ENCODE measurements at regions not wholly inside any gene's neighbourhood (a gene's known extent, or its start where the extent isn't known, plus 50 kb on each side); places are given as distances from the start of the nearest gene placed in this dataset.
A peak's percentile ranks its signal among the peaks of the same experiment; 100 is the strongest.

DNA sequence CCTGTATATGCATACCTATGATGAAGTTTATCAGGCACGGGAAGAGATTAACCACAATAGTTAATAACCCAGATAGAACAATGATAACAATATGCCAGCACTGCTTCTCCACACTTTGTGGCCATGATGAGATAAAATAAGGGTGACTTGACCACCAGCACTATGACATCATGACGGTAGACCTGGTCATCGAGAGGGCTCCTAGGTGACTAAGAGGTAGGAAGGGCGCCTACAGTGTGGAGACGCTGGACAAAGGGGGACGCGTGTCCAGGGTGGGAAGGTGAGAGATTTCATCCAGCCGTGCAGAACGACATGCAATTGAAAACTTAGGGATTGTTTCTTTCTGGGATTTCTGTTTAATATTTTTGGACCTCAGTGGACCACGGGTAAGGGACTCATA, 221.8 kb upstream of the RTL1 start:
- no peaks in the 10 kb centered on the region for H3K9me3 ChIP-seq (replicated peaks in 1 of 2; ENCODE audit: control insufficient read depth in 1 of 2, insufficient read depth in 1 of 2, low read length in 2 of 2)
- H3K9ac ChIP-seq (ENCODE audit: insufficient read depth, low read length, poor library complexity, severe bottlenecking): no peak overlapping the region
- no peaks in the 10 kb centered on the region for H4K20me1 ChIP-seq (ENCODE audit: insufficient read depth, low read length)
- H3K4me3 Mint-ChIP-seq: no peak overlapping the region
- TF ChIP-seq, protein P1, sequence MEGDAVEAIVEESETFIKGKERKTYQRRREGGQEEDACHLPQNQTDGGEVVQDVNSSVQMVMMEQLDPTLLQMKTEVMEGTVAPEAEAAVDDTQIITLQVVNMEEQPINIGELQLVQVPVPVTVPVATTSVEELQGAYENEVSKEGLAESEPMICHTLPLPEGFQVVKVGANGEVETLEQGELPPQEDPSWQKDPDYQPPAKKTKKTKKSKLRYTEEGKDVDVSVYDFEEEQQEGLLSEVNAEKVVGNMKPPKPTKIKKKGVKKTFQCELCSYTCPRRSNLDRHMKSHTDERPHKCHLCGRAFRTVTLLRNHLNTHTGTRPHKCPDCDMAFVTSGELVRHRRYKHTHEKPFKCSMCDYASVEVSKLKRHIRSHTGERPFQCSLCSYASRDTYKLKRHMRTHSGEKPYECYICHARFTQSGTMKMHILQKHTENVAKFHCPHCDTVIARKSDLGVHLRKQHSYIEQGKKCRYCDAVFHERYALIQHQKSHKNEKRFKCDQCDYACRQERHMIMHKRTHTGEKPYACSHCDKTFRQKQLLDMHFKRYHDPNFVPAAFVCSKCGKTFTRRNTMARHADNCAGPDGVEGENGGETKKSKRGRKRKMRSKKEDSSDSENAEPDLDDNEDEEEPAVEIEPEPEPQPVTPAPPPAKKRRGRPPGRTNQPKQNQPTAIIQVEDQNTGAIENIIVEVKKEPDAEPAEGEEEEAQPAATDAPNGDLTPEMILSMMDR (IDR thresholded peaks at IDR 0.05): no peak
- H3K27ac ChIP-seq (ENCODE audit: low read depth in 1 of 2, low read length in 2 of 2): no peak overlapping the region
- H3K4me1 ChIP-seq (ENCODE audit: control insufficient read depth in 1 of 2, insufficient read depth in 2 of 2, low read length in 2 of 2): peaks cover 11 to 22% of the 10 kb centered on the region in 2 donors
- peak overlapping the region in 1 of 7 donors; percentile 8 for H3K27ac Mint-ChIP-seq
- H2AFZ ChIP-seq (ENCODE audit: insufficient read depth, low read depth, low read length, poor library complexity, severe bottlenecking): no peak overlapping the region
- H3K27me3 ChIP-seq (ENCODE audit: control insufficient read depth in 2 of 2, insufficient read depth in 2 of 2, low read length in 2 of 2): peaks cover 0 to 5% of the 10 kb centered on the region in 2 donors
- no peak overlapping the region for H3K4me2 ChIP-seq (replicated peaks; ENCODE audit: extremely low read depth, low read length, poor library complexity, severe bottlenecking)
- DNase-seq: peak in 1 of 3 donors; percentile 1
- intact Hi-C loops (cut with micrococcal nuclease): no loop called here
- peaks cover 14% of the 10 kb centered on the region for H3K4me1 Mint-ChIP-seq
- peaks cover 8 to 24% (median 18%) of the 10 kb centered on the region in 3 donors for H3K27me3 Mint-ChIP-seq (ENCODE audit: low read depth in 3 of 3)
- 98% methylated on average over 8 of the region's 10 CpGs for WGBS (ENCODE audit: insufficient coverage)
- peaks cover 0 to 5% (median 0%) of the 10 kb centered on the region in 7 donors for H3K9me3 Mint-ChIP-seq
- H3K36me3 ChIP-seq (replicated peaks in 1 of 2; ENCODE audit: control insufficient read depth in 1 of 2, insufficient read depth in 2 of 2, low read length in 2 of 2): no peaks in the 10 kb centered on the region
- peaks cover 15% of the 10 kb centered on the region for H3K79me2 ChIP-seq (ENCODE audit: insufficient read depth, low read length)
- H3K4me3 ChIP-seq (replicated peaks in 1 of 3; ENCODE audit: low read depth in 2 of 3, low read length in 3 of 3): no peak overlapping the region
- peaks cover 0 to 7% of the 10 kb centered on the region in 2 donors for H3K36me3 Mint-ChIP-seq

GRCh38 chr14:101125719-101126651, 222.5 kb upstream of the RTL1 start:
- Mint-ChIP-seq H3K27ac (no peak overlapping the region), H3K4me1 (peaks cover 8% of the 10 kb centered on the region), H3K9me3 (peaks cover 0 to 5% (median 0%) of the 10 kb centered on the region in 7 donors), H3K27me3 (ENCODE audit: low read depth in 3 of 3) (peaks cover 8 to 26% (median 21%) of the 10 kb centered on the region in 3 donors), H3K36me3 (peaks cover 0 to 7% of the 10 kb centered on the region in 2 donors), H3K4me3 (no peak overlapping the region)
- H3K9me3 ChIP-seq (replicated peaks in 1 of 2; ENCODE audit: control insufficient read depth in 1 of 2, insufficient read depth in 1 of 2, low read length in 2 of 2): no peaks in the 10 kb centered on the region
- H3K27ac ChIP-seq (ENCODE audit: low read depth in 1 of 2, low read length in 2 of 2): no peak overlapping the region
- intact Hi-C loops (cut with micrococcal nuclease): no loop called here
- TF ChIP-seq, protein P1 (IDR thresholded peaks at IDR 0.05): no peak
- peaks cover 0 to 5% of the 10 kb centered on the region in 2 donors for H3K27me3 ChIP-seq (ENCODE audit: control insufficient read depth in 2 of 2, insufficient read depth in 2 of 2, low read length in 2 of 2)
- no peaks in the 10 kb centered on the region for H3K36me3 ChIP-seq (replicated peaks in 1 of 2; ENCODE audit: control insufficient read depth in 1 of 2, insufficient read depth in 2 of 2, low read length in 2 of 2)
- peaks cover 8% of the 10 kb centered on the region for H3K79me2 ChIP-seq (ENCODE audit: insufficient read depth, low read length)
- H3K4me1 ChIP-seq (ENCODE audit: control insufficient read depth in 1 of 2, insufficient read depth in 2 of 2, low read length in 2 of 2): peaks cover 10 to 16% of the 10 kb centered on the region in 2 donors
- no peak overlapping the region for H2AFZ ChIP-seq (ENCODE audit: insufficient read depth, low read depth, low read length, poor library complexity, severe bottlenecking)
- WGBS (ENCODE audit: insufficient coverage): 96% methylated on average over 33 of the region's 37 CpGs
- no peak overlapping the region for H3K9ac ChIP-seq (ENCODE audit: insufficient read depth, low read length, poor library complexity, severe bottlenecking)
- DNase-seq: peak in 1 of 3 donors; percentile 2
- H4K20me1 ChIP-seq (ENCODE audit: insufficient read depth, low read length): no peaks in the 10 kb centered on the region
- no peak overlapping the region for H3K4me3 ChIP-seq (replicated peaks in 1 of 3; ENCODE audit: low read depth in 2 of 3, low read length in 3 of 3)
- no peak overlapping the region for H3K4me2 ChIP-seq (replicated peaks; ENCODE audit: extremely low read depth, low read length, poor library complexity, severe bottlenecking)

Measured in CD14-positive monocyte (primary cell).